Astrocyte of the spinal cord (primary cell): ENCODE measurements at regions not wholly inside any gene's neighbourhood (a gene's known extent, or its start where the extent isn't known, plus 50 kb on each side); places are given as distances from the start of the nearest gene placed in this dataset.
A peak's percentile ranks its signal among the peaks of the same experiment; 100 is the strongest.
"Not testable (repeated sequence)": the region's sequence is repeated elsewhere in the genome, so short reads cannot be mapped to it uniquely, and the experiment has no call there.

Experiments used
- DNase-seq: peaks from one replicate; pipeline ENCODE4 v3.0.0; 2011; ENCODE audit warnings: low read depth, low spot score
- H3K4me3 ChIP-seq: 2 replicates; pipeline ENCODE4 v1.5.1; 2011; ENCODE audit warnings: low read depth, mild to moderate bottlenecking, low read length, moderate library complexity
- CTCF ChIP-seq: IDR thresholded peaks from 2 replicates; pipeline ENCODE4 v1.5.1; 2012; ENCODE audit warnings: low read depth, mild to moderate bottlenecking, low read length, inconsistent platforms
- in situ Hi-C: cut with HindIII; loops from 2 replicates; pipeline ENCODE4 v1.10.0; 2017; ENCODE audit warnings: low sequenced_read_pairs

GRCh38 chr3:148510561-148510960, 187.1 kb upstream of the AGTR1 start:
- DNase-seq, result no peak
- H3K4me3 ChIP-seq, result no peak overlapping the region
- in situ Hi-C loops, result no loop called here
- no peak for TF ChIP-seq CTCF

DNA sequence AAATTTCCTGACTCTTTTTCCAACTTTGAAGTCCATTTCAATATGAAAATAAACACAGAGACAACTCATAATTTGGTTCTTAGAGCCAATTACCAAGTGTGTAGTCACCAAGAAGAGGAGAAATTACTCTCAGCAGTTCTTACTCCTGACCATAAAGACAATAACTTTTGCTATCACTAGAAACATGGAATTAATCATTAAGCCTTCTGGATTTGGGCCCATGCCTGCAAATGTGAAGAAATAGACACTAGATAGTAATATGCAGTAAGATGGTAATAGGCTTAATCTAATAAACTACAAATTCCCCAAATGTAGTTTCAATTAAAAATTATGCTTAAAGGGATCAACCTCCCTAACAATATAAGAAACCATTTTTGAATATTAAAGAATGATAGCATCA, 185.1 kb upstream of the AGTR1 start:
- peak; percentile 5 for DNase-seq
- H3K4me3 ChIP-seq, result no peak overlapping the region
- no peak for TF ChIP-seq CTCF
- in situ Hi-C loops, result no loop called here

GRCh38 chr3:148513096-148513543, 184.6 kb upstream of the AGTR1 start:
- H3K4me3 ChIP-seq, result no peak overlapping the region
- peak; percentile 47 for DNase-seq
- TF ChIP-seq CTCF, result no peak
- in situ Hi-C loops, result no loop called here

- no peak for TF ChIP-seq CTCF
- in situ Hi-C loops, result no loop called here
- DNase-seq, result no peak
- H3K4me3 ChIP-seq, result no peak overlapping the region
These were observed 179.2 kb upstream of the AGTR1 start for GRCh38 chr3:148518520-148518919.

GRCh38 chr3:148525621-148526020, 172.1 kb upstream of the AGTR1 start:
- DNase-seq, in situ Hi-C loops, H3K4me3 ChIP-seq: not testable (repeated sequence)

DNA sequence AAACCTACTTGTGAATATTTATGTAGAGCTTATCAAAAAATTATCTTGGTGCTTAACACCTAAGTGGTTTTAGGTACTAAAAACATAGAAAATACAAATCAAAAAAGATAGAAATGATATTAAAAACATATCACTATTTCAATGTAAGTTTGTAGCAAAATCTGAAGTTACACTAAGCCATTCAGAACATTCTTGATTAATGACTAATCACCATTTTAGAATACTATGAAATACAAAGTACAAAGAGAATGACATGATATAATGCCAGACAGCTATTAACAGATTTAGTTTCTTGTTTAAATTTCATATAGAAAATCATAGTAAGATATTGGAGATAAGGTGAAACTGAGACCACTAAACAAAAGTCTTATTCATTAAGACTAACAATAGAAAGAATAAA, 169.7 kb upstream of the AGTR1 start:
- DNase-seq, result peak; percentile 14
- H3K4me3 ChIP-seq, result no peak overlapping the region
- in situ Hi-C loops, result no loop called here
- no peak for TF ChIP-seq CTCF

GRCh38 chr3:148531836-148532235, 165.9 kb upstream of the AGTR1 start:
- no peak overlapping the region for H3K4me3 ChIP-seq
- in situ Hi-C loops, result no loop called here
- TF ChIP-seq CTCF, result no peak
- DNase-seq, result no peak
